Stimulated activated CD4-positive, alpha-beta T cell treated with anti-CD3 and anti-CD28 coated beads, Interleukin-1b, Interleukin-23, amount 100 ng/mL, for 1 hour (primary cell): ENCODE measurements at regions not wholly inside any gene's neighbourhood (a gene's known extent, or its start where the extent isn't known, plus 50 kb on each side); places are given as distances from the start of the nearest gene placed in this dataset.
"Not testable (repeated sequence)": the region's sequence is repeated elsewhere in the genome, so short reads cannot be mapped to it uniquely, and the experiment has no call there.

ENCODE experiments used
- DNase-seq, 2 donors: peaks; one replicate each; pipeline ENCODE4 v3.0.0-alpha.2; 2020; ENCODE audit warnings: low read depth in 2 of 2

DNA sequence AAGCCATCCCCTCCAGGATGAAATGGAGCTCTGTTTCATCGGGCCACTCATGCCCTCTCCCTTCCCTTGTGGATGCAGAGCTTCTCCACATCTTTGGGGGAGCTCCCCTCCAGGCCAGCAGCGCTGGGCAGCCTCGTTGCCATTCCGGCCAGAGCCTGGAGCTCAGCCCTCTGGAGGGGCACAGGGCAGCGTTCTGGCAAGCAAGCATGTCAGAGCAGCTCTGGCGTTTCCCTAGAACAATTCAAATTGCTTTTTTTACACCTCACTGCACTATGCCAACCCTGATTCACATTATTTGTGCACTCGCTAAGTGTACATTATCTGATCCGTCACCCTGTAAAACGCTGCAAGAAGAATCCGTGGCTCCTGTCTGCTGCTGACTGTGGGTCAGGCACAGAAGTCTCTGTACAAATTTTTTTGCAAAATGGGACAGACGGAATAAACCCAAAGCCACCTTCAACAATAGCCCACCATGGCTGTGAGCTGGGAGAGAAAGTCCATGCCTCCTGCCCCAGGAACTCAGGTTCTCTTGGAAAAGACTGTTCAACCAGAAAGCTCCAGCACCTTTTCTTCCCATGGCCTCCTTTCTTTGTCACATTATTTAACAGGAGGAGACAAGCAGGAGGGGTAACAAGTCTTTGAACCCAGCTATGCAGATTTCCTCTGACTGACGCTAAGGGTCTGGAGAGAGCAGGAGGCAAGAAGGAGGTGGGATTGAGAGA is 139.5 kb upstream of the CADM1 start:
- no peak for DNase-seq

DNA sequence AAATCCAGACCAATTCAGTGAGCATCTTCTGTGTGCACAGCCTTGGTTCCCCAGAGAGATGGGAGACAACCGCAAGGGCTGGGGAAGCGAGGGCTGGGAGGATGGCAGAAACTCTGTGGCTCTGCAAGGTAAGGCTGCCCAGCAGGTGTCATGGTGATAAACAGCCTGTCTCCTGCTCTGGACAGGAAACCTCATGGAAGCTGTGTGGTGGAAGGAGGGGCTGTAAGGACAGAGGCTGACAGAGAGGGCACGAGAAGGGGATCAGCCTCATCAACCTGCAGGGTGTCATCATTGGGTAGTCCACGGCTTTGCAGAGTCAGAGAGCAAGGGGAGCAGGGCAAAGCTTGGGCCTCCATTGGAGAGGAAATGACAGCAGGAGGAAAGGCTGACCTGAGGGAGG is 138.4 kb upstream of the CADM1 start:
- DNase-seq: no peak

DNA sequence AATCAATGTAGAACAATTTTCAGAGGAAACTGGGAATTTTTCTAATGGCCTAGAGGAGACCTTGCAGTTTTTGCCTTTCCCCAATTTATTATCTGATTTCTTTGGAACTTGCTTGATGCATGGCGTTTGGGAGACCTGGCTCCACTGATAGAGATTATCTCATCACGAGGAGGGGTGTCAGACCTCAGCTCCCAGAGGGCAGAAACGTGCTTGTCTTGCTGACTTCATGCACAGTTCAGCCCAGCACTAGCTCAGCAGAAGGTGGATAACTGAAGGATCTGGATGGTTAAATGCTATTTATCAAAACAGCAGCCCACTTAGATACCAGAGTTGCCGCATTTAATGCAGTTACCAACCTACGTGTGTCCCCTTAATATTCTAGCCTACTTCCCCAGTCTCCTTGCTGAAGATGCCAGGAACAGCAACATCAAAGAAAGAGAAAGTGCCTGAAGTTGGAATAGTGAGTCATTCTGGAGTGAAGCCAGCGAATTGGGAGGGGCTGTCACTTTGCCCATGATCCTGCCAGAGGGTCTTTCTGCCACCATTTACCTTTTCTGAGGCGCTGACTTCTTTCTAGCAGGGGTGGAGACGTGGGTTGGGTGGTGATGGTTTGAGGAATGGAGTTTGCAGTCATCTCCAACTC is 133.5 kb upstream of the CADM1 start:
- DNase-seq: no peak

DNA sequence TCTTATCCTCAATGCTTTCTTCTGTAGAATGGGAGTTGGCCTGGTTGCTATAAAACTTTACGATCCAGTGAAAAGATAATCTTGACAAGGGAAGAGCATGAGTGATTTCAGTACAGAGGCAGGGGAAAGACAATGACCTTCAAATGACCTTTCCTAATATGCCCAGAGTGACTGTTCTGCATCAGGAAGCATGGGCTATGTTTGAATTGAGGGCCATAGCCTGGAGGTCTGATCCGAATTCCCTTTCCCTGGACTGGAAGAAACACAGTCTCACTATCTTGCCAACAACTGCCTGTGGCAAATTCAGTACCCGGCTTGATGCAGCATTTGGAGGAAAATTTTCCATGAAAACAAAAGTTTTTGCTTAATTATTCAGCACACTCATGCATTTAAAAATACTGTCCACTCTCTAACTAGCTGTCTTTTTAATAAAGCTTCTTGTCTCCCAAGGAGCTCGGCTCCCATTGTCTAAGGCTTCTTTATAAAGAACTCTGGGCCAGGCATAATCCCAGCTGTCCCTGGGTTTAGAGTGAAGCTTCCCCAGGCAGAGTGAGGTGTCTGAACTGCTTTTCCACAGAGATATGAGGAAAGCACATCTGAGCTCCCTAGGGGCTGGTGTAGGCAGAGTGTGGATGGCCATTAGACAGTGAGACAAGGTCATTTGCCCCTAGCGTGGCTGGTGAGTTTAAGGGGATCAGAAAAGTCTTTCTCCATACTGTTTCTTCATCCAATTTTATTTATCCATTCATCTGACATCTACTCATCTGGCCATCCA is 132.7 kb upstream of the CADM1 start:
- DNase-seq: no peak

DNA sequence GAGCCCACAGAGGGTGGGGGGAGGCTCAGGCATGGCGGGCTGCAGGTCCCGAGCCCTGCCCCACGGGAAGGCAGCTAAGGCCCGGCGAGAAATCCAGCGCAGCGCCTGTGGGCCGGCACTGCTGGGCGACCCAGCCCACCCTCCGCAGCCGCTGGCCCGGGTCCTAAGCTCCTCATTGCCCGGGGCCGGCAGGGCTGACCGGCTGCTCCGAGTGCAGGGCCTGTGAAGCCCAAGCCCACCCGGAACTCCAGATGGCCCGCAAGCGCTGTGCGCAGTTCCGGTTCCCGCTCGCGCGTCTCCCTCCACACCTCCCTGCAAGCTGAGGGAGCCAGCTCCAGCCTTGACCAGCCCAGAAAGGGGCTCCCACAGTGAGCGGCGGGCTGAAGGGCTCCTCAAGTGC is 129.8 kb upstream of the CADM1 start:
- not testable (repeated sequence) for DNase-seq

DNA sequence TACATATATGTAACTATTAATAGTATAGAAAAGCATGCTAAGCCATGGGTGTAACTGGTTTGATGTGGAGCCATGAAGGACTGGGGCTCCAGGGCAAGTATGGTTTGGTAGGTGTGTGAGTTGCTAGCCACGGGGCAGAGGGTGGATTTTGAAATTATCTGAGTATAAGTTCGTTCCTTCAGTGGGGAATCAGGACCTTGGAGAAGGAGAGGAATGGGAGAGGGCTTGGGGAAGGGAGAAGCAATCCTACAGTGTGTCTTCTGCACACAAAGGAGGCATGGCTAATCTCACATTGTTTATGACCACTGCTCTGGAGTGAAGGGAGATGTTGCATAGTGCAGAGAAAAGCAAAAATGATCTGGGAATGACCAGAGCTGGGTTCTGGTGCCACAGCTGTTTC is 127.8 kb upstream of the CADM1 start:
- no peak for DNase-seq

DNA sequence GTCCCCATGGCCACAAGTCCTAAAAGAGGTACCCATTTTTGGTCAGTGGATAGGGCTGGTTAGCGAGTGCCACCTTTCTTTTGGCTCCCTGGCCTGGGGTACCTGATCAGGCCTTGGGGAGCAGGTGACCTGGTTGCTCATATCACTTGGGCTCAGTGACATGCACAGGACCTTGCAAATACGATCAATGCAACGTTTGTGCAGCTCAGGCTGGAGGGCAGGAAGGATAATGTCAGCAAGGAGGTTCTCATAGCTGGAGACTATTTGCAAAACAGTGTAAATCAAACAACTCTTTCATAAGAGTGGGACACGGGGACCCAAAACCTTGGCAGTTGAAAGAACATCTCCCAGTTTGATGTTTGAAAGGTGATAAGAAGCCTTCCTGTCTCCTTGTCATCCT is 127.4 kb upstream of the CADM1 start:
- DNase-seq: no peak

DNA sequence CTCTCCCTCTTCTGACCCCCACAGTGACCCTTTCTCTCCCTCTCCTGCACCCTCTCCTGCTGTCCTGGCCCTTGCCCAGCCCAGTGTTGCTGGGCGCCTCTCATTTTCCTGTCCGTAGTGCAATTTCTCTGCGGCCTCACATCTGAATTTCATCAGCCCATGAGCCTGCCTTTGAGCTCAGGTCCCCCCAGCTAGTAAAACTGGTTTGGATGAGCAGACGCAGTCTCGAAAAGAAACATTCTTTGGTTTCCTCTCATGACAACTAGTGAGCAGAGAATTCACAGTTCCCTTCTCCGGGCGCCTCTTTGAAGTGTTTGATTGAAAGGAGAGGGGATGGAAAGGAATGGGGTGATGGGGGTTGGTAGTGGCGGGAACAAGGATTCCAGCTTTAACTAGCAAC is 126.0 kb upstream of the CADM1 start:
- DNase-seq: no peak

DNA sequence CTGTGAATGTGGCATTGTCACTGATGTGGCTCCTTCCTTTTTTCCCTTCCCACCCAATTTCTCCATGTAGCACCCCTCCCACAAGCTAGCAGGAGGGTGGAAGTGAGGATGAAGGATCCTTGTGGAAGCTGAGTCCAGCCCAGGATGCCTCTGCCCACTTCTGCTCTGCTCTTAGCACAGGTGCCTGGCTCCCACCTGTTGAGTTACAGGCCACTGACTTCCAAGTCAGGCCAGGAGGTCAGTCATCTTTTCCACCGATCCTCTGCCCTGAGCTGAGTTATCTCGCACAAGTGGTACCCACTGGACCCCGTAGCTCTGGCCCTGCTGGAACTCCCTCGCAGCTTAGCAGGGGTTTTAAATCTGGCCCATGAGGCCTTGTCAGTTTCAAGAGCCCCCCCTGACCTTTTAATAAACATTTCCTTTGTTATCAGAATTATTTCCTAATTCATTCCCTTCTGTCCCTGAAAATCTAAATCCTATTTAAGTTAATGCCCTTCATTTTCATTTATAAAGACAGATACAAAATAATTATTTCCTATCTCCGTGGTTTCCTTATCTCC is 125.3 kb upstream of the CADM1 start:
- no peak for DNase-seq

DNA sequence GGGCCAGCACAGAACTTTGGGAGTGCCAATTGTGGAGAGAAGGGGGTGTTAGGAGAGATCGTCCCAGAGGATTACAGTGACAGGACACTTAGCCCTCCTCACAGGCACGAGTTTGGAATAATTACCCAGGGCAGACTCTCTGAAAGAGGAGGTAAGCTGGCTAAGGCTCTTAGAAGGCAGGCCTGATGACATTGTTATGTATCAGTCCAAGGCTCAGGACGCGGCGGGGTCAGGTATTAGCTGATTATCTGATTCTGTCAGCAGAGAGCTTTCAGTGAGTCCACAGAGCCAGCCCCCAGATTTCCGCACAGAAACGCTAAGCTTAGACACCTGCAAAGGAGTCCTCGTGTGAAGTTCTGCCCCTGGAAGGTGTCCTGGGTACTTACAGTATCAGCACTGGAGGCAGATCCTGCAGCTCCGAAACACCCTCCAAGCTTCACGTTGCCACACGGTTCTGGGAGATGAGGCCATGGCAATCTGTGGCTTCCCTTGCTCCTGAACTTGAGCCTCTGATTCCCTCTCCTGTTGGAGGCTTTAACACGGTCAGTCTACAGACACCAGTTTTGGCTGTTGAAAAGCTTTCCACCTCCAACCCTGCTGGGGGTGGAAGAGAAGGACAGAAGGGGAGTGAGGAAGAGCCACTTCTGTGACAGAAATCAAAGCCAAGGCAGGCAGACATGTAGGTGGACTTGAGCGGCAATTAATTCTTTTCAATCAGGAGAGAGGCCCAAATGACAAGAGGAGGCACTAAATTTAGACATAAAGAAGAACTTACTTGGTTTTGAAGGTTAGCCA is 123.6 kb upstream of the CADM1 start:
- DNase-seq: no peak

DNA sequence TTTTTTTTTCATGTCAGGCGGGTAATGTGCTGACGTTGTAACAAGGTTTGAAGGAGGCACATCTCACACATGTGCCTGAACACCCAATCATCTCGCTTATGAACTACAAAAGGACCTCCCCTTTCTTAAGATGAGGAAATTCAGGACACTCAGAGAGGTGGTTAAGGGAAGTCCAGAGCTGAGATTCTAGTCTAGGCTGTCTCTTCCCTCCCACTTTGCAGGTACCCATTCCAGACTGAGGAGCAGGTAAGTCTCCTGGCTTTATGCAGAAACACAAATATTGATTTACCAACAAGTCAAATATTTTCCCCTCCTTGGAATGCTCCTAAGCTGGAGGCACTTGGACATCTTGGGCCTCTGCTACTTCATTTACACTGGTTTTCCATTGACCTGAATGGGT is 122.9 kb upstream of the CADM1 start:
- no peak for DNase-seq

DNA sequence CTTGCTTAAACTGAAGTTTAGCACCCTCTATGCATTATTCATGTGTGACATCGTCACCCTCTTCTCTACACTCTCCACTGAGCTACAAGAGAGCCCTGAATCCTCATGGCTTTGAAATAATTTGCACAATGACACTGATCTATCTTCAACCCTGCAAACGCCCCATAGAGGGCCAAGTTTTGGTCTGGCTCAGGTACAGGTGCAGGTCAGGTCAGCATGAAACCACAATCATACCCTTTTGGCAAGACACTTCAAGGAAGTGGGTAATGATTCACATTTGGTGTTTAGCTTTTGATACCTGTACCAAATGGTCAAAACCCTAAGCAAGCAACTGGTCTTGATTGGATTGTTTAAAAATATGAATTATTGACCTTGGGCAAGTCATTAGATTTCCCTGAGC is 122.2 kb upstream of the CADM1 start:
- no peak for DNase-seq

DNA sequence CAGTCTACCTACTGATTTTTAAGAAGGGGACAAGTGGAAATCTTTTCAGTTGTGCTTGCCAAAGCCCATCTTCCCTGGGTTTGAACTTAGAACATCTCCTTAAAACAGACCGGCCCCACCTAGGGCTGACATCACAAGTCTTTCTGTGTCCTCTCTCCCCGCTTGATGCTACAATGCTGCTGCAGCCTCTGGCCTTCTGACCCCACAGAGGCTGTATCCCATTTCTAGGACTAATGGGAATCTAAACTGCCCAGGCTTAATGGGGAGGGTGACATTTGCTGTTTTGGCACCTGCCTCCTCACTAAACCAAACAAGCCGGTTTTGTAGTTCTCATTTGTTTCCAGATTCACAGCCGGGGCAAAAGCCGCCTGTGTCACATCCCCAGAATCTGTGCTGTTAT is 121.3 kb upstream of the CADM1 start:
- no peak for DNase-seq

DNA sequence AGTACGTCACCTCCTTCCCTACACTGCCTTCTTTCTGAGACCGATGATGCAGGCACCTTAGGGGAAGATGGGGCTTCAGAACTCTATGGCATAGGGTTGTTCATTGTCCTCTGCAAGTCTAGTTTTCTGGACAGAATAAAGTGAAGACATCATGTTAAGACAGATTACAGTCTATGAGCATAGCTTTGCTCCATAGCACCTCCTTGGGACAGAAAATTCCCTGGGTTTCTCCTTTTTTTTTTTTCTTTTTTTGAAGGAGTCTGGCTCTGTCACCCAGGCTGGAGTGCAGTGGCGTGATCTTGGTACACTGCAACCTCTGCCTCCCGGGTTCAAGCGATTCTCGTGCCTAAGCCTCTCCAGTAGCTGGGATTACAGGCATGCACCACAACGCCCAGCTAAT is 119.8 kb upstream of the CADM1 start:
- no peak for DNase-seq

DNA sequence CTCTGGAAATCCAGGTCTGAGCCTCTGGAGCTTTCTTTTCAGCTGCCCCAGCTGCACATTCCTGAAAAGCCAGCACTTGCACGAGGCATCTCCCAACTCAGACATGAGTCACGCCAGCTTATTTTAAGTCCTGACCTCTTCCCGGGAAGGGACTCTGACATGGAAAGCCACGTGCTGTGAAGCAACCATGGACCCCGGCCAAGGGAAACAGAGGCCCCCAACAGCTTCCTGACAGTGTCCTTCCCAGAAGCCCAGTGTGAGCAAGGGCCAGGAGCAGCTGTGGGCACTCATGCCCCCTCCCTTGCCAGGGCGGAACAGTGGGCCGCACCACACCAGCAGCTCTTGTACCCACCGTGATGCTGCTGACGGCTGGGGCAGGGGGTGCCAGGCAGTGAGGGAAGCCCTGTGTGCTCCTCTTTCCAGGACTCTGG is 118.8 kb upstream of the CADM1 start:
- no peak for DNase-seq

DNA sequence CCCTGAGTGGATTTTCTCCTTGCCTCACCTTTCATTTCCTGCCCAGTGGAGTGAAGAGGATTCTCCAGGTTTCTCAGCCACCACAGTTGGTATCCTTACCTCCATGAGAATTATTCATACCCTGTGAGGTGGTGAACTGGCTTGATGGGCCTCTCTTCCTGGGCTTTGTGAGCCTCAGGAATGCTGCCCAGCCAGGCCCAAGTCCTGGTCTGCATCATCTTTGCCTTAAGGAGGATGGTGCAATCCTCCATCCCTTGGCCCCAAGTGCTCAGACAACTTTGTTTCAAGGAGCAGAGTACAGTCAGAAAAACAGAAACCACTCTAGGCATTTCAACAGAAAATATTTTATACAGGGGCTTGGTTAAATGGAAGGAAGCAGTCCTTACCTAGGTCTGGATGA is 114.2 kb upstream of the CADM1 start:
- DNase-seq: no peak

DNA sequence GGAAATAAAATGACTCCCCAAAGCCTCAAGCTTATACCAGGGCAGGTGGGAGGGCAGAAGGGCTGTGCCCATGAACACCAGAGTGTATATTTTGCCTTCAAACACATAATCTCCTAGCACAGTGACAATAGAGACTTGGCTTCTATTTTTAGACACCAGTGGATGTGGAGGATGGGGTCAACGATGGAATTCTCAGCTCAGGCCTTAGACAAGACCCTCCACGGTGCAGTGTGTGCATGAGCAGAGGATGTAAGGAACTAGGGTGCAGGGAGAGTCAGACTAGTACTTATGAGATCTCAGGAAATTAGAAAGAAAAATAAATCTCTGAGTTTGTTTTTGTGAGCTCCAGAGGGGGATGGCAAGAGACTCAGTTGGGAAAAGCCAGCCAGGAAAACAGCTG is 113.6 kb upstream of the CADM1 start:
- no peak for DNase-seq

DNA sequence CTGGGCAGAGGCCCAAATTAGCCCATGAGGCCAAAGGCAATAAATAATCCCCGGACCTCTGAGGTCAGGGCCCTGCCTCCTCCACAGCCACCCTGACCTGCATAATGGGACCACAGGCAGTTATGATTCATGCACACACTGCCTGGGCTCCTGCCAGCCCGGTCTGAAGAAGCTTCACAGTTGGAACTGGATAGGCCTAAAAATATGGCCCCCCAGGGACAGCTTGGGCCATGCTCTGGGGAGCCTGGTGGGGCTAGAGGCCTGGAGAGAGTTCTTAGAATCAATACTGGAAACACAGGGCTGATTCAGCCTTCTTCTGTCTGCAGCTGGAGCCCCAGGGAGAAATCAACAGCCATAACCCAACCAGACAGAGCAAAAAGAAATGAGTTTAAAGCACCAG is 112.8 kb upstream of the CADM1 start:
- no peak for DNase-seq

DNA sequence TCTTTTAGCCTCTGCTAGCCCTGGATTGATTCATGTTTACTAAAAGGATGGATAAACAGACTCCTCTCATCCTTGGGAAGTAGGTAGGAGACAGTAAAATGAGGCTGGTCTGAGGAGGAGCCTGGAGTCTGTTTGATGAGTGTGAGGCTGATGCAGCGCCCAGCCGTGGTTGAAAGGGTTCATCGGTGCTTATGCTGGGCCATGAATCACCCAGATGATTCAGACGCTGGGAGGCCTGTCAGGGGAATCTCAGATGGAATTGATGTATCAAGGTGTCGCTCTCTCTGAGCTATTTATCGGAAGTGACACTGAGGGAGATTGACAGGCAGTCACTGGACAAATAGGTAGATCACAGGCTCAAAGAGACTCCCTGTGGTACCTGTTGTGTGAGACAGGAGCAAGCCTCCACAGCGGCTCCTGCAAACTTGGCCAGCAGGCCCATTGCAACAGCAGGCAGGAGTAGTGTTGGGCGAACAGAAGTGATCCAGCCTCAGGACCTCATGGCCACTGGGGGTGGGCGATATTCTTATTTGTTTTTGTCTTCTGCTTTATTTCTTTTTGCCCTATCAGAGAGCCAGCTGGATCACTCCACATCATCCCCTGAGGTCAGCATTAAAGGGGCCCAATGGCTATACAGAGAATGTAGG is 109.9 kb upstream of the CADM1 start:
- no peak for DNase-seq

DNA sequence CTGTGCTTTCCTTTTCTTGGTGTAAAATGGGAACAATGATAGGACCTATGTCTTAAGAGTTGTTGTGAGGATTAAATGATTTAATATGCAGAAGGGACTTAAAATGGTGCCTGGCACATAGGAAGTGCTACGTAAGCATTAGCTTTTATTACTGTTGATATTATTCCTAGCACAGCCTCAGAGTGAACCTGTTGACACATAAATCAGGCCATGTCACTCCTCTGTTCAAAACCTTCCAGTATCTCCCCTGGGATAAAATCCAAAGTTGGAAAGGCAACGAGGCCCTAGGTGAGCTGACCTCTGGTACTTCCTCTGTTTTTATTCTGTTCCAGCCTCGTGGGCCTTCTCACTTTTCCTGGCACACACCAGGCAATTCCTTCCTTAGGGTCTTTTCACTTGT is 108.8 kb upstream of the CADM1 start:
- no peak for DNase-seq

DNA sequence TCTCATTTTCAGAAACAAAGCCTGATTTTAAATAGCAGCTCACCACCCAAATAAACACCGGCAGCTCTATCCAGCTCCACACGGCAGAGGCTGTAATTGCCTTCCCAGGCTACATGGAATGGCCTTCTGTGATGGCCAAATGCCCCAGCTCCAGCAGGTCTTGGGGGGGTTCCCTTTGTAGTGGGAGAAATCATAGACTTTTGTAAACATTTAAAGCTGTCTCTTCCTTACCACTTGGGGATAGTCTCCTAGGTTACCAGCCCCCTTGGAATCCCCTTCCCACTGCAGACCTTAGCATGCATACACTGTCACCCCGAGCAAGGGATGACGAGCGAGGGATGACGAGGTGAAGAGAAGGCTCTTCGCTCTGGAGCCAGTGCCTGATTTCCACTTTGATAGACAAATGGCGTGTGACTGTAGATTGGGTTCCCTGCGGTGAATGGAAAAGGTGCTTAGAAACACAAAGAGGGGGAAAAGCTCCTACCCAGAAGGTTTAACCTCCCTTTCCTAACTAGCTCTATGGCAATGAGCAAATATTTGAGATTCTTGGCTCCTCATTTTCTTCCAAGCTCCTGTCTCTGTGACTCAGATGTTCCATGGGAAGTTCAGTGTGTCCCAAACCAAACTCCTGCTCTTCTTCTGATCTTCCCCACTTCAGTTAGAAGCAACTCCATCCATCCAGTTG is 108.0 kb upstream of the CADM1 start:
- DNase-seq: no peak
